ENCODE measurements at regions not wholly inside any gene's neighbourhood (a gene's known extent, or its start where the extent isn't known, plus 50 kb on each side); places are given as distances from the start of the nearest gene placed in this dataset.

DNA sequence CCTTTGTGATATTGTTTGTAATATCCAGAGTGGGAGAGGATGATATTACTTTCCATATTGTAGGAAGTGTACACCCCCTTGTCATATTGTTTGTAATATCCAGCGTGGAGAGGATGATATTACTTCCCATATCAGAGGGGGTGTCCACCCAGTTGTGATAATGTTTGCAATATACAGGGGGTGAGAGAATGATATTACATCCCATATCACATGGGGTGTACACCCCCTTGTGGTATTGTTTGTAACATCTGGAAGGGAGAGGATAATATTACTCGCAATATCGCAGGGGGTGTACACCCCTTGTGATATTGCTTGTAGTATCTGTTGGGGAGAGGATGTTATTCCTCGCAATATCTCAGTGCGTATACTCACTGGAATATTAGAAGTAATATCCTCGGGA, 61.5 kb downstream of the PRSS23 start:
- H3K9me3 ChIP-seq (ENCODE audit: insufficient read depth, low read length), result no peaks in the 10 kb centered on the region
- H3K4me2 ChIP-seq (ENCODE audit: low read depth, low read length, poor library complexity, severe bottlenecking), result no peak overlapping the region
- H3K9ac ChIP-seq (ENCODE audit: low read length), result no peak overlapping the region
- no peaks in the 10 kb centered on the region for H3K36me3 ChIP-seq (ENCODE audit: low read length)
- H3K4me3 ChIP-seq (ENCODE audit: insufficient read depth, low read length, poor library complexity, severe bottlenecking), result no peak overlapping the region
- no peak overlapping the region for H2AFZ ChIP-seq (ENCODE audit: low read depth, low read length, severe bottlenecking)
- TF ChIP-seq EZH2phosphoT487 (conservative IDR thresholded peaks at IDR 0.05; ENCODE audit: low read length) (no peak), CTCF (IDR thresholded peaks at IDR 0.05; ENCODE audit: insufficient read depth, low read length, poor library complexity, severe bottlenecking) (no peak)
- H3K27me3 ChIP-seq (ENCODE audit: low read length), result no peaks in the 10 kb centered on the region
- H3F3A ChIP-seq (ENCODE audit: insufficient read depth), result no peaks in the 10 kb centered on the region
- H4K20me1 ChIP-seq (ENCODE audit: low read depth, low read length), result no peaks in the 10 kb centered on the region
- no peaks in the 10 kb centered on the region for H3K9me2 ChIP-seq (replicated peaks; ENCODE audit: insufficient read depth, low read length)
- no peaks in the 10 kb centered on the region for H3K79me2 ChIP-seq (ENCODE audit: insufficient read depth, low read length)
- H3K27ac ChIP-seq (ENCODE audit: low read depth, low read length), result no peak overlapping the region

- no peak overlapping the region for H3K27ac ChIP-seq (ENCODE audit: low read depth, low read length)
- no peaks in the 10 kb centered on the region for H3K36me3 ChIP-seq (ENCODE audit: low read length)
- no peak overlapping the region for H3K4me2 ChIP-seq (ENCODE audit: low read depth, low read length, poor library complexity, severe bottlenecking)
- H3K27me3 ChIP-seq (ENCODE audit: low read length), result no peaks in the 10 kb centered on the region
- H3K79me2 ChIP-seq (ENCODE audit: insufficient read depth, low read length), result no peaks in the 10 kb centered on the region
- no peak overlapping the region for H3K4me3 ChIP-seq (ENCODE audit: insufficient read depth, low read length, poor library complexity, severe bottlenecking)
- no peaks in the 10 kb centered on the region for H4K20me1 ChIP-seq (ENCODE audit: low read depth, low read length)
- TF ChIP-seq CTCF (IDR thresholded peaks at IDR 0.05; ENCODE audit: insufficient read depth, low read length, poor library complexity, severe bottlenecking) (no peak), EZH2phosphoT487 (conservative IDR thresholded peaks at IDR 0.05; ENCODE audit: low read length) (no peak)
- no peaks in the 10 kb centered on the region for H3K9me3 ChIP-seq (ENCODE audit: insufficient read depth, low read length)
- no peaks in the 10 kb centered on the region for H3F3A ChIP-seq (ENCODE audit: insufficient read depth)
- H2AFZ ChIP-seq (ENCODE audit: low read depth, low read length, severe bottlenecking), result no peak overlapping the region
- H3K9ac ChIP-seq (ENCODE audit: low read length), result no peak overlapping the region
- no peaks in the 10 kb centered on the region for H3K9me2 ChIP-seq (replicated peaks; ENCODE audit: insufficient read depth, low read length)
Observed at GRCh38 chr11:86863476-86863875, 63.1 kb downstream of the PRSS23 start.

GRCh38 chr11:86865436-86865835, 65.1 kb downstream of the PRSS23 start:
- H3K9me2 ChIP-seq (replicated peaks; ENCODE audit: insufficient read depth, low read length), result no peaks in the 10 kb centered on the region
- H2AFZ ChIP-seq (ENCODE audit: low read depth, low read length, severe bottlenecking), result no peak overlapping the region
- no peak overlapping the region for H3K4me2 ChIP-seq (ENCODE audit: low read depth, low read length, poor library complexity, severe bottlenecking)
- no peak overlapping the region for H3K4me3 ChIP-seq (ENCODE audit: insufficient read depth, low read length, poor library complexity, severe bottlenecking)
- no peaks in the 10 kb centered on the region for H3F3A ChIP-seq (ENCODE audit: insufficient read depth)
- no peaks in the 10 kb centered on the region for H3K9me3 ChIP-seq (ENCODE audit: insufficient read depth, low read length)
- H3K79me2 ChIP-seq (ENCODE audit: insufficient read depth, low read length), result no peaks in the 10 kb centered on the region
- no peaks in the 10 kb centered on the region for H3K27me3 ChIP-seq (ENCODE audit: low read length)
- no peaks in the 10 kb centered on the region for H3K36me3 ChIP-seq (ENCODE audit: low read length)
- no peak for TF ChIP-seq CTCF (IDR thresholded peaks at IDR 0.05; ENCODE audit: insufficient read depth, low read length, poor library complexity, severe bottlenecking)
- no peak for TF ChIP-seq EZH2phosphoT487 (conservative IDR thresholded peaks at IDR 0.05; ENCODE audit: low read length)
- no peak overlapping the region for H3K27ac ChIP-seq (ENCODE audit: low read depth, low read length)
- no peak overlapping the region for H3K9ac ChIP-seq (ENCODE audit: low read length)
- no peaks in the 10 kb centered on the region for H4K20me1 ChIP-seq (ENCODE audit: low read depth, low read length)

GRCh38 chr11:86869531-86869930, 69.2 kb downstream of the PRSS23 start:
- Histone ChIP-seq H3K79me2 (ENCODE audit: insufficient read depth, low read length) (no peaks in the 10 kb centered on the region), H3K27me3 (ENCODE audit: low read length) (no peaks in the 10 kb centered on the region), H3K9me2 (replicated peaks; ENCODE audit: insufficient read depth, low read length) (no peaks in the 10 kb centered on the region), H3K36me3 (ENCODE audit: low read length) (no peaks in the 10 kb centered on the region), H3K4me2 (ENCODE audit: low read depth, low read length, poor library complexity, severe bottlenecking) (no peak overlapping the region), H3K9ac (ENCODE audit: low read length) (no peak overlapping the region), H3K4me3 (ENCODE audit: insufficient read depth, low read length, poor library complexity, severe bottlenecking) (no peak overlapping the region), H3F3A (ENCODE audit: insufficient read depth) (no peaks in the 10 kb centered on the region), H2AFZ (ENCODE audit: low read depth, low read length, severe bottlenecking) (no peak overlapping the region), H3K9me3 (ENCODE audit: insufficient read depth, low read length) (no peaks in the 10 kb centered on the region), H3K27ac (ENCODE audit: low read depth, low read length) (no peak overlapping the region), H4K20me1 (ENCODE audit: low read depth, low read length) (no peaks in the 10 kb centered on the region)
- TF ChIP-seq EZH2phosphoT487 (conservative IDR thresholded peaks at IDR 0.05; ENCODE audit: low read length) (no peak), CTCF (IDR thresholded peaks at IDR 0.05; ENCODE audit: insufficient read depth, low read length, poor library complexity, severe bottlenecking) (no peak)

Measured in SU-DHL-6 (cell line).